GM21390 (cell line): ENCODE measurements at regions not wholly inside any gene's neighbourhood (a gene's known extent, or its start where the extent isn't known, plus 50 kb on each side); places are given as distances from the start of the nearest gene placed in this dataset.

Experiments
- ATAC-seq: cut with Tn5 transposase; IDR thresholded peaks from one replicate; pipeline ENCODE4 v1.9.1; 2021; ENCODE audit not compliant: unreplicated experiment

DNA sequence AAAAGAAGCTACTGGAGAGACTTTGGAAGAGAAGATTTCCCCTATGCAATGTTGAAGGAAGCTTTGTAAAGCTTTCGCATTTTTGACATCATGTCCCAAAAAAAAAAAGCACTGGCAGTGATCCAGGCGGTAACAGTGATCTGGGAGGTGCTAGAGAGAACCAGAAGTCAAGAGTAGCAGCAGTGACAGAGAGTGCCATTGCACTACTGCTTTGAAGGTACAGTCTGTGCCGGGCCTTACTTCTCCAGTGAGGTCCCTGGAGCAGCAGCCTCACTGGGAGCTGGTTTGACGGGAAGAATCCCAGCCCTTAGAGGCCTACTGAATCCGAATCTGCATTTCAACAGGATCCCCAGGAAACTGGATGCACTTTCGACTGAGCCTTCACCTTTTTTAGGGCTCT is 50.9 kb upstream of the ATL2 start:
- ATAC-seq: no peak

DNA sequence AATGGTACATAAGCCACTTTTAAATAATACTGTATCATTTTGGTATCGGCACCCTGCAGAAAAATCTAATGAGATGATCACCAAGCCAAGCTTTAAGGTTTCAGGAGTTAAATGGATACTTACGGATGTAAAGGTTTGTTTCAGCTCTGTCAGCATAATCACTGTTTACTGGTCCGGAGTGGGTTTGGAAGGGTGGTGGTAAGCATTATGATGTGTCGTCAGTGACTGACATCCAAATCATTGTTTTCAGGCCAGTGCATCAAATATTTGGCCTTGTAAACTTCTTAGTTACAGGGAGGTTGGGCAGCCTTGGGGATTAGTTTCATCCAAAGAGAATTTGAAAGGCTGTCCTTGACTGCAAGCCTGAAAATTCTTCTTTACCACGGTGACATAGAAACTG is 50.0 kb upstream of the ATL2 start:
- ATAC-seq: no peak
